Natural killer cell (primary cell): ENCODE measurements at regions not wholly inside any gene's neighbourhood (a gene's known extent, or its start where the extent isn't known, plus 50 kb on each side); places are given as distances from the start of the nearest gene placed in this dataset.

Experiments used
- ATAC-seq, 3 donors: fragments of 150-1000 bp in 2 of 3; fragments of 200-7000 bp in 1 of 3; cut with Tn5 transposase; 1 replicate in 1 of 3; 2 replicates in 2 of 3; pipeline ENCODE4 v1.10.0; 2021; ENCODE audit warnings: mild to moderate bottlenecking in 2 of 3, moderate library complexity in 2 of 3
- DNase-seq, 2 donors: peaks; one replicate each; pipeline versions ENCODE4 v3.0.0 to v3.0.0-alpha.2; 2013 to 2021; ENCODE audit warnings: mixed read lengths in 1 of 2
- H3K27ac ChIP-seq: one replicate; pipeline ENCODE4 v1.5.1; 2013; ENCODE audit warnings: mild to moderate bottlenecking, low read length
- H3K27me3 ChIP-seq: one replicate; pipeline ENCODE4 v1.6.1; 2013; ENCODE audit warnings: low read length; ENCODE audit not compliant: control insufficient read depth, insufficient read depth
- H3K36me3 ChIP-seq: one replicate; pipeline ENCODE4 v1.6.1; 2013; ENCODE audit warnings: low read length; ENCODE audit not compliant: control insufficient read depth, insufficient read depth
- H3K4me1 ChIP-seq: one replicate; pipeline ENCODE4 v1.6.1; 2013; ENCODE audit warnings: low read length; ENCODE audit not compliant: control insufficient read depth, insufficient read depth
- H3K4me3 ChIP-seq: one replicate; pipeline ENCODE4 v1.5.1; 2013; ENCODE audit warnings: low read length
- H3K9me3 ChIP-seq: one replicate; pipeline ENCODE4 v1.6.1; 2013; ENCODE audit warnings: low read length; ENCODE audit not compliant: control insufficient read depth, insufficient read depth
- H3K27ac Mint-ChIP-seq, 2 donors: one replicate each; pipeline ENCODE4 v1.8.0; 2022; ENCODE audit warnings: mild to moderate bottlenecking in 2 of 2, mixed read lengths in 2 of 2, moderate library complexity in 1 of 2
- H3K27me3 Mint-ChIP-seq, 2 donors: one replicate each; pipeline ENCODE4 v1.8.0; 2022; ENCODE audit warnings: low read depth in 2 of 2, mixed read lengths in 2 of 2
- H3K36me3 Mint-ChIP-seq: one replicate; pipeline ENCODE4 v1.8.0; 2022; ENCODE audit warnings: mixed read lengths
- H3K4me1 Mint-ChIP-seq, 2 donors: one replicate each; pipeline ENCODE4 v1.8.0; 2022; ENCODE audit warnings: mixed read lengths in 2 of 2
- H3K4me3 Mint-ChIP-seq: one replicate; pipeline ENCODE4 v1.8.0; 2022; ENCODE audit warnings: mild to moderate bottlenecking, moderate library complexity, mixed read lengths
- H3K9me3 Mint-ChIP-seq, 2 donors: one replicate each; pipeline ENCODE4 v1.8.0; 2022; ENCODE audit warnings: mixed read lengths in 2 of 2
- WGBS: methylation state at CpG from one replicate; pipeline ENCODE4 v1.1.7; 2013; ENCODE audit warnings: missing lambda C conversion rate; ENCODE audit not compliant: insufficient coverage; 5-methylcytosine and 5-hydroxymethylcytosine counted together
- intact Hi-C: fragments of 100-400 bp; cut with micrococcal nuclease; formaldehyde crosslinking; loops from one replicate; pipeline ENCODE4 v1.14.2; 2022
- TF ChIP-seq, protein P1 (sequence below): fragments of 200-600 bp; IDR thresholded peaks from one replicate; pipeline ENCODE4 v1.8.0; 2022; ENCODE audit warnings: antibody characterized with exemption

DNA sequence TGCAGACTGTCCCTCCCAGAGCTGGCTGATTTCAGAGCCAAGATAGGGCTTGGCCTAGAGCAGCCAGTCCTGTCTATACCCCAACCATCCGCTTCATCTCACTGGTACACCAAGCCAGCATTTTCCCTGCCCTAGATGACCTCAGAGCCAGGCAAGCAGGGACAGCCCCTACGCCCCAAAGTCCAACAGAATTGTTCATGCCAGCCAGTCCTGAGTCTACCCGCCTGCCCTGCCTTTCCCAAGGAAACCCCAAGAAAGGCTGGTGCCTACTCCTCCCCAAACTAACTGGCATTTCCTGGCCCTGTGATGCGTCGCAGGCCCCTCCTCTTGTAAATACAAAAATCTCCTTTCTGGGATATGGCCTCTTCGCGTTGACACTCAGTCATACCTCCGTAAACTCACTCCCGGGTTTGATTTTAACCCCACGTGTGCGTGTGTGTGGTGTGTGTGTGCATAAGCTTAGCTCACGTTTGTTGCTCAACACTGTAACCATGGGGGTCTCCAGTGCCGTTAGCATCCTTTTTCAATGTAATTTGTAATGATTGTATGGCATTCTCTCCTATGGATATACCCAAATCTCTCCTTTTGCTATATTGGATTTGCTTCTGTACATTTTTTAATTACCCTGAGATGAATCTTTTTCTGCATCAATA lies 75.3 kb downstream of the SIK1 start:
- no peak overlapping the region for H3K4me3 ChIP-seq
- ATAC-seq = no peak
- H3K27ac Mint-ChIP-seq = no peak overlapping the region
- WGBS = 95% methylated on average over 11 of the region's 13 CpGs
- no peaks in the 10 kb centered on the region for H3K27me3 ChIP-seq
- H3K27ac ChIP-seq = no peak overlapping the region
- no peaks in the 10 kb centered on the region for H3K36me3 ChIP-seq
- H3K36me3 Mint-ChIP-seq = no peaks in the 10 kb centered on the region
- TF ChIP-seq, protein P1, sequence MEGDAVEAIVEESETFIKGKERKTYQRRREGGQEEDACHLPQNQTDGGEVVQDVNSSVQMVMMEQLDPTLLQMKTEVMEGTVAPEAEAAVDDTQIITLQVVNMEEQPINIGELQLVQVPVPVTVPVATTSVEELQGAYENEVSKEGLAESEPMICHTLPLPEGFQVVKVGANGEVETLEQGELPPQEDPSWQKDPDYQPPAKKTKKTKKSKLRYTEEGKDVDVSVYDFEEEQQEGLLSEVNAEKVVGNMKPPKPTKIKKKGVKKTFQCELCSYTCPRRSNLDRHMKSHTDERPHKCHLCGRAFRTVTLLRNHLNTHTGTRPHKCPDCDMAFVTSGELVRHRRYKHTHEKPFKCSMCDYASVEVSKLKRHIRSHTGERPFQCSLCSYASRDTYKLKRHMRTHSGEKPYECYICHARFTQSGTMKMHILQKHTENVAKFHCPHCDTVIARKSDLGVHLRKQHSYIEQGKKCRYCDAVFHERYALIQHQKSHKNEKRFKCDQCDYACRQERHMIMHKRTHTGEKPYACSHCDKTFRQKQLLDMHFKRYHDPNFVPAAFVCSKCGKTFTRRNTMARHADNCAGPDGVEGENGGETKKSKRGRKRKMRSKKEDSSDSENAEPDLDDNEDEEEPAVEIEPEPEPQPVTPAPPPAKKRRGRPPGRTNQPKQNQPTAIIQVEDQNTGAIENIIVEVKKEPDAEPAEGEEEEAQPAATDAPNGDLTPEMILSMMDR = no peak
- no peaks in the 10 kb centered on the region for H3K9me3 ChIP-seq
- intact Hi-C loops = no loop called here
- no peak for DNase-seq
- no peaks in the 10 kb centered on the region for H3K4me1 Mint-ChIP-seq
- H3K4me3 Mint-ChIP-seq = no peak overlapping the region
- H3K4me1 ChIP-seq = peaks cover 10% of the 10 kb centered on the region
- no peaks in the 10 kb centered on the region for H3K27me3 Mint-ChIP-seq
- no peaks in the 10 kb centered on the region for H3K9me3 Mint-ChIP-seq

DNA sequence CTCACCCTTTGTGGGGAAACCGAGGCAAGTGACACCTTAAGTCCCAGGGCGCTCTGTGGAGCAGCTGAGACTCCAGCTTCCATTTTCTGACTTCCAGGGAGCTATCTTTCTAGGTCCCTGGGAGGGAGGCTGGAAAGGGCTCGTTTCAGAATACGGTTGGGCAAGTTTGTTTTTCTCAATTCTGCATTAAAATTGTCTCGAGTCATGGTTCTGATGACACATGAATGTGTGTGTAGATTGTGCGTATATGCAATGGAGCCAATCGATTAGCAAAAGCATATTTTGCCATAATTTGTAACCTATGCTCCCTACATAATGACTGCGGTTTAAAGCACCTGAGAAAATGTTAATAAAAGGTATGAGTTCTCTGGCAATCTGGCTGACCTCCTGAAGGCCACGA lies 77.3 kb downstream of the SIK1 start:
- Histone ChIP-seq H3K9me3 (no peaks in the 10 kb centered on the region), H3K4me1 (peaks cover 17% of the 10 kb centered on the region), H3K36me3 (no peaks in the 10 kb centered on the region), H3K27me3 (no peaks in the 10 kb centered on the region), H3K4me3 (no peak overlapping the region), H3K27ac (no peak overlapping the region)
- intact Hi-C loops = no loop called here
- Mint-ChIP-seq H3K27ac (no peak overlapping the region), H3K4me3 (no peak overlapping the region), H3K36me3 (no peaks in the 10 kb centered on the region), H3K4me1 (no peaks in the 10 kb centered on the region), H3K27me3 (no peaks in the 10 kb centered on the region), H3K9me3 (no peaks in the 10 kb centered on the region)
- 79% methylated on average over 7 of the region's 9 CpGs for WGBS
- no peak for DNase-seq
- ATAC-seq = no peak
- TF ChIP-seq, protein P1 = no peak

DNA sequence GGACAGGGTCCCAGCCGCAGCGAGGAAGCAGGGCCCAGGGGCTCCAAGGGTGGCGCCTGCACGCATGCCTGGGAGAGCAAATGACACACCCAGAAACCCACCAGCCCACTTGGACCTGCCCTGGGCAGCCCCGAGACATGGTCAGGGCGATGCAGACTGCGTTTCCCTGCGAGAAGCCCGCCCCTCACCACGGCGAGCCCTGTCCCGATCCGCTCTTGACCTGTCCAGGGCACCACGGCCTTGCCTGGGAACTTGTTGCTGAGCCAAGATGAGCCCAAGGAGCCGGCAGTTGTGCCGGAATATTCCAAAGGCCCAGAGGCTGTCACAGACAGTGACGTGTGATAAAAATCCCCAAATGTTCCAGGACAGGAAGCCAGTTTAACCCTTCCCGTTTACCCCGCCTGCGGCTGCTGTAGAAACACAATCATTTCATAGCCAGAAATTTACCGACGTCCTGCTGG lies 78.1 kb downstream of the SIK1 start:
- TF ChIP-seq, protein P1 = no peak
- Histone ChIP-seq H3K4me3 (no peak overlapping the region), H3K27me3 (no peaks in the 10 kb centered on the region), H3K4me1 (peaks cover 15% of the 10 kb centered on the region), H3K36me3 (no peaks in the 10 kb centered on the region), H3K27ac (no peak overlapping the region), H3K9me3 (no peaks in the 10 kb centered on the region)
- H3K27me3 Mint-ChIP-seq = no peaks in the 10 kb centered on the region
- WGBS = 89% methylated on average over 22 of the region's 22 CpGs
- ATAC-seq (no peak), DNase-seq (no peak)
- no peaks in the 10 kb centered on the region for H3K4me1 Mint-ChIP-seq
- intact Hi-C loops = no loop called here
- H3K4me3 Mint-ChIP-seq = no peak overlapping the region
- no peaks in the 10 kb centered on the region for H3K36me3 Mint-ChIP-seq
- H3K27ac Mint-ChIP-seq = no peak overlapping the region
- H3K9me3 Mint-ChIP-seq = no peaks in the 10 kb centered on the region

DNA sequence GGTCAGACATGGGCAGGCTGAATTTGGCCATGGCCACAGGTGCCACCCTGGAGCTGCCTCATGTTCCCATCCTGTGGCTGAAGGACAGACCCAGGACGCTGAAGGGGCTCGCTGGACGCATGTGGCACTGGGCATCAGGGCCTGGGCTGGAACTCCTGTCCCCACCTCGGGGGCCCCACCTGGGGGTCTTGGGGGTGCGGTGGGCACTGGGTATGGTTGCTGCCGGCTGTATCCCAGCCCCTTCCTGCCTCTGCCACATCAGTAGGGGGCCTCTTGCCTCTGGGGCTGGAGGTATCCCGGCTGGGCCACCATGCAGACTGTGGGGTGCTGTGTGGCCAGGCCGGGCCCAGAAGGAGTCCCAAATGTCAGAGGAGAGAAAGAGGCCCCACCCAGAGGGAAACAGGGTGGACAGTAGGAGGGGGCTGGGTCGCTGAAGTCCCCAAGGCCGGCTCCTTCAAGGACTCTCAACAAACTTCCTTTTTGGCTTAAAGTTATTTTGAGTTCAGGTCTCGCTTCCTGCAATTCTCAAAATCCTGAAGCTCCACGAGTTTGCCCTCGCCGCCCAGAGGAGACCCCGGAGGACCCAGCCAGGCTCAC lies 78.7 kb downstream of the SIK1 start:
- H3K27ac ChIP-seq = no peak overlapping the region
- no peaks in the 10 kb centered on the region for H3K9me3 Mint-ChIP-seq
- ATAC-seq = no peak
- H3K36me3 Mint-ChIP-seq = no peaks in the 10 kb centered on the region
- H3K27me3 ChIP-seq = no peaks in the 10 kb centered on the region
- intact Hi-C loops = no loop called here
- H3K36me3 ChIP-seq = no peaks in the 10 kb centered on the region
- H3K4me3 ChIP-seq = no peak overlapping the region
- H3K4me1 ChIP-seq = peaks cover 9% of the 10 kb centered on the region
- H3K27ac Mint-ChIP-seq = no peak overlapping the region
- H3K27me3 Mint-ChIP-seq = no peaks in the 10 kb centered on the region
- H3K4me1 Mint-ChIP-seq = no peaks in the 10 kb centered on the region
- H3K4me3 Mint-ChIP-seq = no peak overlapping the region
- no peaks in the 10 kb centered on the region for H3K9me3 ChIP-seq
- TF ChIP-seq, protein P1 = no peak
- WGBS = 57% methylated on average over 15 of the region's 15 CpGs
- DNase-seq = no peak
